Mesothelial cell of epicardium (in vitro differentiated cells): ENCODE measurements at regions not wholly inside any gene's neighbourhood (a gene's known extent, or its start where the extent isn't known, plus 50 kb on each side); places are given as distances from the start of the nearest gene placed in this dataset.

Source experiments
- DNase-seq, 2 experiments: peaks; one replicate each; pipeline ENCODE4 v3.0.0; 2021; ENCODE audit warnings: low spot score in 2 of 2; ENCODE audit not compliant: unreplicated experiment in 2 of 2
- H3K27ac Mint-ChIP-seq: 2 replicates; pipeline ENCODE4 v1.8.0; 2021; ENCODE audit warnings: mixed read lengths
- H3K27me3 Mint-ChIP-seq: 2 replicates; pipeline ENCODE4 v1.8.0; 2021; ENCODE audit warnings: low read depth, mixed read lengths
- H3K36me3 Mint-ChIP-seq: 2 replicates; pipeline ENCODE4 v1.8.0; 2021; ENCODE audit warnings: mixed read lengths
- H3K4me1 Mint-ChIP-seq: 2 replicates; pipeline ENCODE4 v1.8.0; 2021; ENCODE audit warnings: mixed read lengths
- H3K4me3 Mint-ChIP-seq: 2 replicates; pipeline ENCODE4 v1.8.0; 2021; ENCODE audit warnings: mild to moderate bottlenecking, moderate library complexity, mixed read lengths
- H3K9me3 Mint-ChIP-seq: 2 replicates; pipeline ENCODE4 v1.8.0; 2021; ENCODE audit warnings: mixed read lengths
- CTCF ChIP-seq: fragments of 200-600 bp; sonication (generic); IDR thresholded peaks from one replicate; pipeline ENCODE4 v1.5.0; 2021; ENCODE audit warnings: antibody characterized with exemption; ENCODE audit not compliant: unreplicated experiment

- TF ChIP-seq CTCF, result no peak
- Mint-ChIP-seq H3K4me1 (peaks cover 25% of the 10 kb centered on the region), H3K4me3 (no peak overlapping the region), H3K36me3 (no peaks in the 10 kb centered on the region), H3K27me3 (no peaks in the 10 kb centered on the region), H3K9me3 (no peaks in the 10 kb centered on the region), H3K27ac (no peak overlapping the region)
- DNase-seq, result no peak
These were observed 716.7 kb downstream of the DIAPH3 start for GRCh38 chr13:59447031-59447430.

GRCh38 chr13:59447846-59448620 lies 715.7 kb downstream of the DIAPH3 start:
- peaks cover 23% of the 10 kb centered on the region for H3K4me1 Mint-ChIP-seq
- DNase-seq, result no peak
- H3K9me3 Mint-ChIP-seq, result no peaks in the 10 kb centered on the region

GRCh38 chr13:59449750-59450149 lies 714.0 kb downstream of the DIAPH3 start:
- no peak for TF ChIP-seq CTCF
- H3K9me3 Mint-ChIP-seq, result no peaks in the 10 kb centered on the region
- no peaks in the 10 kb centered on the region for H3K27me3 Mint-ChIP-seq
- H3K4me3 Mint-ChIP-seq, result no peak overlapping the region
- DNase-seq, result no peak
- no peak overlapping the region for H3K27ac Mint-ChIP-seq
- H3K4me1 Mint-ChIP-seq, result peaks cover 18% of the 10 kb centered on the region
- H3K36me3 Mint-ChIP-seq, result no peaks in the 10 kb centered on the region

More at GRCh38 chr13:59447846-59448620, 715.7 kb downstream of the DIAPH3 start:
- H3K4me3 Mint-ChIP-seq, result no peak overlapping the region
- H3K36me3 Mint-ChIP-seq, result no peaks in the 10 kb centered on the region
- H3K27ac Mint-ChIP-seq, result no peak overlapping the region
- no peak for TF ChIP-seq CTCF
- H3K27me3 Mint-ChIP-seq, result no peaks in the 10 kb centered on the region

GRCh38 chr13:59450229-59450628 lies 713.5 kb downstream of the DIAPH3 start:
- H3K4me1 Mint-ChIP-seq, result peaks cover 18% of the 10 kb centered on the region

GRCh38 chr13:59451236-59451635 lies 712.5 kb downstream of the DIAPH3 start:
- Mint-ChIP-seq H3K4me3 (no peak overlapping the region), H3K27ac (no peak overlapping the region), H3K4me1 (peaks cover 20% of the 10 kb centered on the region), H3K36me3 (no peaks in the 10 kb centered on the region), H3K27me3 (no peaks in the 10 kb centered on the region), H3K9me3 (no peaks in the 10 kb centered on the region)
- no peak for DNase-seq
- no peak for TF ChIP-seq CTCF

More at GRCh38 chr13:59450229-59450628, 713.5 kb downstream of the DIAPH3 start:
- no peak overlapping the region for H3K4me3 Mint-ChIP-seq
- no peaks in the 10 kb centered on the region for H3K27me3 Mint-ChIP-seq
- no peak overlapping the region for H3K27ac Mint-ChIP-seq
- no peaks in the 10 kb centered on the region for H3K36me3 Mint-ChIP-seq
- TF ChIP-seq CTCF, result no peak
- no peaks in the 10 kb centered on the region for H3K9me3 Mint-ChIP-seq
- DNase-seq, result no peak
